Head of caudate nucleus (tissue), 42 donors: ENCODE measurements at regions not wholly inside any gene's neighbourhood (a gene's known extent, or its start where the extent isn't known, plus 50 kb on each side); places are given as distances from the start of the nearest gene placed in this dataset.
"Not testable (repeated sequence)": the region's sequence is repeated elsewhere in the genome, so short reads cannot be mapped to it uniquely, and the experiment has no call there.

Source experiments
- DNase-seq, 42 donors: peaks; one replicate each; pipeline versions ENCODE4 v3.0.0 to v3.0.0-alpha.2; 2020 to 2021; ENCODE audit warnings: mixed read lengths in 7 of 42
- intact Hi-C: fragments of 100-400 bp; cut with DNase I; formaldehyde crosslinking; loops from one replicate; pipeline ENCODE4 v1.15.0; 2022

DNA sequence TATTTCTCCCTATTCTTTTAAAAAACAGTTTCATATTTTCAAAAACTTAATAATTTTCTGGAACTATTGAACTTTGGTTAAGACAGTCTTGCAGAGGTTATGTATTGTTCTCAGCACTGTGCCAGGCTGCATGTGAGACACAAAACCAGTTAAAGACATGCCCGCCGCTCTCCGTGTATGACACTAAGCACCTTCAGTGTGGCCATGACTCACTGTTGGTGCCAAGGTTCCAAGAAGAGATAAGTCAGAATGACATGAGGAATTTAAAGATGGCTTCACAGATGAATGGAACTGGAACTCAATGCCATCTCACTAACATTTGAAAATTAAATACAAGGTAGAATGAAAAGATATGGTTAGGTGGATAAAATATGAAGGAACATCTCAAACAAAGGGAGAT is 525.5 kb upstream of the ZFP42 start:
- DNase-seq, result no peak
- intact Hi-C loops, result no loop called here

DNA sequence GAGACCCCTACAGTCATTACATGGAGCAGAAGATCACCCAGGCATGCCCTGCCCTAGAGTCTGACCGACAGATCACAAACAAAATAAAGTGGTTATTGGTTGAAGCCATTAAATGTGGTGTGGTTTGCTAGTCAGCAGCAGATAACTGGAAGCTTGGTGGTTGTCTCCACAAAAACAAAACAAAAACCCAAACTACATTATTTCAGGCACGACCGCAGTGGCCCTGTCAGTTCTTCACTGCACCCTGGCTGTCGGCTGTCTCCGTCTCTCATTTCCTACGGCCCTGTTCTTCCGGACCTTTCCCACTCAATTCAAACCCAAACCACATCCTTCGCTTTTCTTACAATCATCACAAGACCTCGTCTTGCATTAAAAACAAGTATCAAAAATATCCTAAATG is 521.3 kb upstream of the ZFP42 start:
- DNase-seq, result no peak
- intact Hi-C loops, result no loop called here

DNA sequence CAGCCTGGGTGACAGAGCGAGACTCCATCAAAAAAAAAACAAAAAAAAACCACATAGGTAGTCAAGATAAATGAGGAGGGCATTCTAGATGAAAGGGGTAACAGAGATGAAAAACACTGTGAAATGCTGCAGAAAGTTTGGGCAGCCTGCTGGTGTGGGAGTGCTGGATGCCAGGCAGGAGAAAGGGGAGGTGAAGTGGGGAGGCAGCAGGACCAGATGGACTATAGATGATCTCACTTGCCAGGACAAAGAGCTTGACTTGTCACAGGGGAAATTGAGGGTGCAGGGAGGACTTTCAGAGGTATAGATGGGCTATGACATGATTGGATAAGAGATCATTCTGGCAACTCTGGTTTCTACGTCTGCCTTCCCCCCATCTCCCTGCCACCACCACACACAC is 519.7 kb upstream of the ZFP42 start:
- DNase-seq, result no peak
- intact Hi-C loops, result no loop called here

DNA sequence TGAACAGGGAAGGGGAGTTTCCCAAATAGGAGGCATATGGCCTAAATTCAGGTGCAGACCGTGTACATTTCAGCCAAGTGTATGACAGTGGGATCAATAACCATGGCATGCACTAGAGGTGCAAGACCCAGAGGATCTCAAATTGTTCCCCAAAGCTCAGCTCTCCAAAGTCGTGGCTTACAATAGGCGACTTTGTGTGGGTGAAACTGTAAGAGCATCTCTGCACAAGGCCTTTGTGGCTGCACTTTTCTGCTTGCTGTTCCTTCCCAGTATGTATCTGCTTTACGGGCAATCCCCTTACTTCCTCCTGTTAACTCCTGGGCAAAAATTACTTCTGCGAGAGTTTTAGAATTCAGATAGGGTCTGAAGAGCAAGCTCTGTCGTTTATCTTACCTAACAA is 518.3 kb upstream of the ZFP42 start:
- no peak for DNase-seq
- intact Hi-C loops, result no loop called here

- intact Hi-C loops, result no loop called here
- no peak for DNase-seq
These were observed 517.1 kb upstream of the ZFP42 start for GRCh38 chr4:187478292-187479140.

DNA sequence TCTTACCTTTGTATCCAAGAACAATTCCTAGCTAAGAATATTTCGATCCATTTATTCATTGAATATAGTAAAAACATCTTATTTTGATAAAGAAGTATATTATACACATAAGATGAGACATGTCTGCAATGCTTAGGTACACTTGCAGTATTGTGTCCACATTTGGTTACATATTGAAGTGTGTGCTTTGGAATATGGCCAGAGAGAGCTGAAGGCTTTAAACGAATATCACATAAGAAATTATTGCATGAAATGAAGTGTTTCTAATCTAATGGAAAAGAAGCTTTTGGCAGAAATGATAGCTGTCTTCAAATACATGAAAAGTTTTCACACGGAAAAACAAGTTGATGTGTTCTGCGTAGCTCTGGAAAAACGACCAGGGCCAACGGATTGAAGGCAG is 516.1 kb upstream of the ZFP42 start:
- DNase-seq, result no peak
- intact Hi-C loops, result no loop called here

GRCh38 chr4:187480146-187481145 is 515.1 kb upstream of the ZFP42 start:
- intact Hi-C loops, result no loop called here
- DNase-seq, result no peak

GRCh38 chr4:187484186-187484585 is 511.4 kb upstream of the ZFP42 start:
- no peak for DNase-seq
- intact Hi-C loops, result no loop called here

GRCh38 chr4:187485676-187486075 is 509.9 kb upstream of the ZFP42 start:
- DNase-seq, result no peak
- intact Hi-C loops, result no loop called here

DNA sequence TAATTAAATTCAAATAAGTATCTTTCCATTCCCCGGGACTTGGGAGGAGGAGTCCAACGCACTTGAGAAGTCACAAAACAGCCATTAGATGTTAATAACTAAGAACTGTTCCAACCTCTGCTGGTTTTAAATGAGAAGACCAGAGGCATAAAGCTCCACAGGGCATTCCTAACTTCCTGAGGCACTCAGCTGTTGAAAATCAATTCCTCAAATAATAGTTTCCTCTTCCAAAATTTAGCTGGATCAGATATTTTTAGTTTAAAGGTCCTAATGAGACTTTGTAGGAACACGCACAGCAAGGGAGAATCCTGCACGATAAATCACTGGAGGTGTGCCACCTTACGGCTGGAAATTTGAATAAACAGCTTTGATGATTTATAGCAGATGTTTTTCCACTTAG is 504.3 kb upstream of the ZFP42 start:
- DNase-seq, result no peak
- intact Hi-C loops, result no loop called here

GRCh38 chr4:187491959-187492358 is 503.6 kb upstream of the ZFP42 start:
- intact Hi-C loops, result no loop called here
- no peak for DNase-seq

GRCh38 chr4:187493661-187494060 is 501.9 kb upstream of the ZFP42 start:
- intact Hi-C loops, result no loop called here
- DNase-seq, result no peak

DNA sequence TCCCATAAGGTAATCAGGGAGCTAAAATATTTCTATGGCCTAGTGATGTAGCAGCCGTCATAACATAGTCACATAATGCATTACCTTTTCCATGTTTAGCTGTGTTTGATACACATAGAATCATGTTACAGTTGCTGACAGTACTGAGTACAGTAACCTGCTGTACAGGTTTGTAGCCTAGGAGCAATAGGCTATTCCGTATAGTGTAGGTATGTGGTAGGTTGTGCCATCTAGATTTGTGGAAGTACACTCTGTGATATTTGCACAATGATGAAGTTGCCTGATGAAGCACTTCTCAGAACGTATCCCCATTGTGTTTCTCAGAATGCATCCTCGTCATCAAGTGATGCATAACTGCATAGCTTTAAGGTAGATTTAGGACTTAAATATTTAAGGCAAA is 495.6 kb upstream of the ZFP42 start:
- no peak for DNase-seq
- intact Hi-C loops, result no loop called here

- DNase-seq, result no peak
- intact Hi-C loops, result no loop called here
These were observed 494.8 kb upstream of the ZFP42 start for GRCh38 chr4:187500796-187501195.

GRCh38 chr4:187501731-187502130 is 493.8 kb upstream of the ZFP42 start:
- DNase-seq, result no peak
- intact Hi-C loops, result no loop called here

GRCh38 chr4:187504974-187505797 is 490.4 kb upstream of the ZFP42 start:
- intact Hi-C loops, result no loop called here
- DNase-seq, result no peak

DNA sequence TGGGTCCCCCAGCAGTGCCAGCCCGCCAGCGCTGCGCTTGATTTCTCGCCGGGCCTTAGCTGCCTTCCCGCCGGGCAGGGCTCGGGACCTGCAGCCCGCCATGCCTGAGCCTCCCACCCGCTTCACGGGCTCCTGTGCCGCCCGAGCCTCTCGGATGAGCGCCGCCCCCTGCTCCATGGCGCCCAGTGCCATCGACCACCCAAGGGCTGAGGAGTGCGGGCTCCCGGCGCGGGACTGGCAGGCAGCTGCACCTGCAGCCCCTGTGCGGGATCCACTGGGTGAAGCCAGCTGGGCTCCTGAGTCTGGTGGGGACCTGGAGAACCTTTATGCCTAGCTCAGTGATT is 489.8 kb upstream of the ZFP42 start:
- DNase-seq, intact Hi-C loops: not testable (repeated sequence)

DNA sequence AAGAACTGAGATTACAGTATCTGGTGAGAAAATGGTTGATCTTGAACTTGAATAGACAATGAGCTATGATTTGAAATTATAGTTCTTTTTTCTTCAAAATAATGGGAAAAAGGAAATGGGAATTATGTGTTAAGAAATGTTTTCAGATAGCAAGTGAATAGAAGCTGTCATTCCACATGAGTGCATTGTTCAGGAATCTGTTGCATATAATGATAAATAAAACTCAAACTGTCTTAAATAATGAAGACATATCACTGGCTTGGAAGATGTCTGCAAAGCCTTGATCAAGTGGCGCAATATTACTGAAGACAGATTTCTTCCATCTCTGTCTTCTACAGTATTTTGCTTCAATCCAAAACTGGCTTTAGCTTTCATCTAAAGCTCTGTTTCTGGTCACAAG is 479.3 kb upstream of the ZFP42 start:
- no peak for DNase-seq
- intact Hi-C loops, result no loop called here

GRCh38 chr4:187541666-187542065 is 453.9 kb upstream of the ZFP42 start:
- no peak for DNase-seq
- intact Hi-C loops, result no loop called here
